Neural cell (in vitro differentiated cells): ENCODE measurements at regions not wholly inside any gene's neighbourhood (a gene's known extent, or its start where the extent isn't known, plus 50 kb on each side); places are given as distances from the start of the nearest gene placed in this dataset.

Experiments
- H2AFZ ChIP-seq: fragments of 200-600, 300-800 bp; sonication (generic), shearing (Covaris generic); 2 replicates; pipeline ENCODE4 v1.6.0; 2014; ENCODE audit warnings: low read depth, mild to moderate bottlenecking, antibody characterized with exemption, low read length, moderate library complexity
- H3F3A ChIP-seq: fragments of 200-600 bp; shearing (Covaris generic); 2 replicates; pipeline ENCODE4 v1.6.1; 2016; ENCODE audit warnings: mild to moderate bottlenecking, moderate library complexity, mixed read lengths, antibody characterized with exemption, low read length; ENCODE audit not compliant: insufficient read depth, poor library complexity, severe bottlenecking
- H3K27ac ChIP-seq: fragments of 200-600, 300-800 bp; sonication (generic), shearing (Covaris generic); 2 replicates; pipeline ENCODE4 v1.5.1; 2014; ENCODE audit warnings: mild to moderate bottlenecking, low read length, moderate library complexity
- H3K27me3 ChIP-seq: fragments of 300-800, 200-600 bp; sonication (generic), shearing (Covaris generic); 2 replicates; pipeline ENCODE4 v1.6.0; 2014; ENCODE audit warnings: mild to moderate bottlenecking, low read depth, low read length, moderate library complexity; ENCODE audit not compliant: insufficient read depth
- H3K36me3 ChIP-seq: fragments of 300-800, 200-600 bp; sonication (generic), shearing (Covaris generic); 2 replicates; pipeline ENCODE4 v1.5.1; 2014; ENCODE audit warnings: mild to moderate bottlenecking, antibody characterized with exemption, low read length, moderate library complexity; ENCODE audit not compliant: insufficient read depth
- H3K4me2 ChIP-seq: fragments of 300-800, 200-600 bp; sonication (generic), shearing (Covaris generic); 2 replicates; pipeline ENCODE4 v1.6.0; 2014; ENCODE audit warnings: mild to moderate bottlenecking, low read length
- H3K4me3 ChIP-seq: fragments of 300-800, 200-600 bp; sonication (generic), shearing (Covaris generic); 2 replicates; pipeline ENCODE4 v1.5.1; 2014; ENCODE audit warnings: mild to moderate bottlenecking, low read length, moderate library complexity
- H3K79me2 ChIP-seq: fragments of 200-600 bp; shearing (Covaris generic); replicated peaks from 2 replicates; pipeline ENCODE4 v1.6.0; 2014; ENCODE audit warnings: mild to moderate bottlenecking, low read length, moderate library complexity; ENCODE audit not compliant: insufficient read depth
- H3K9ac ChIP-seq: fragments of 300-800, 200-600 bp; sonication (generic), shearing (Covaris generic); 2 replicates; pipeline ENCODE4 v1.6.1; 2016; ENCODE audit warnings: mild to moderate bottlenecking, low read length, mixed read lengths
- H3K9me2 ChIP-seq: fragments of 200-600 bp; shearing (Covaris generic); 2 replicates; pipeline ENCODE4 v1.6.1; 2016; ENCODE audit warnings: mild to moderate bottlenecking, low read length, mixed read lengths; ENCODE audit not compliant: insufficient read depth
- H3K9me3 ChIP-seq: fragments of 200-600, 300-800 bp; sonication (generic), shearing (Covaris generic); 2 replicates; pipeline ENCODE4 v1.6.1; 2016; ENCODE audit warnings: mild to moderate bottlenecking, mixed run types, low read length, moderate library complexity, mixed read lengths
- H4K20me1 ChIP-seq: fragments of 200-600 bp; shearing (Covaris generic); 2 replicates; pipeline ENCODE4 v1.6.1; 2016; ENCODE audit warnings: mild to moderate bottlenecking, mixed run types; ENCODE audit not compliant: insufficient read depth
- CTCF ChIP-seq: fragments of 450-650 bp; IDR thresholded peaks from 2 replicates; pipeline ENCODE4 v1.5.1; 2014; ENCODE audit warnings: antibody characterized with exemption, mild to moderate bottlenecking, moderate library complexity; ENCODE audit not compliant: poor library complexity, severe bottlenecking
- EP300 ChIP-seq: fragments of 450-650 bp; conservative IDR thresholded peaks from 2 replicates; pipeline ENCODE4 v1.6.1; 2014; ENCODE audit warnings: antibody characterized with exemption, mild to moderate bottlenecking, moderate library complexity; ENCODE audit not compliant: poor library complexity, severe bottlenecking
- EZH2 ChIP-seq: fragments of 200-600, 300-800 bp; shearing (Covaris generic), sonication (generic); IDR thresholded peaks from 2 replicates; pipeline ENCODE4 v1.6.1; 2014; ENCODE audit warnings: antibody characterized with exemption, low read length, borderline replicate concordance, mild to moderate bottlenecking; ENCODE audit not compliant: insufficient read depth, poor library complexity, severe bottlenecking
- MXI1 ChIP-seq: fragments of 450-650 bp; conservative IDR thresholded peaks from 2 replicates; pipeline ENCODE4 v1.6.1; 2014; ENCODE audit warnings: antibody characterized with exemption, mild to moderate bottlenecking; ENCODE audit not compliant: poor library complexity, severe bottlenecking
- POLR2AphosphoS5 ChIP-seq: IDR thresholded peaks from 2 replicates; pipeline ENCODE4 v1.6.1; 2012
- RAD21 ChIP-seq: fragments of 450-650 bp; conservative IDR thresholded peaks from 2 replicates; pipeline ENCODE4 v1.6.1; 2014; ENCODE audit warnings: antibody characterized with exemption, mild to moderate bottlenecking, moderate library complexity
- REST ChIP-seq: IDR thresholded peaks from 2 replicates; pipeline ENCODE4 v1.6.1; 2012; ENCODE audit warnings: borderline replicate concordance
- SMC3 ChIP-seq: fragments of 450-650 bp; conservative IDR thresholded peaks from 2 replicates; pipeline ENCODE4 v1.6.1; 2014; ENCODE audit warnings: antibody characterized with exemption, mild to moderate bottlenecking, moderate library complexity; ENCODE audit not compliant: poor library complexity
- TAF1 ChIP-seq: IDR thresholded peaks from 2 replicates; pipeline ENCODE4 v1.6.1; 2012; ENCODE audit warnings: low read depth

- Histone ChIP-seq H2AFZ (no peak overlapping the region), H3K79me2 (no peaks in the 10 kb centered on the region), H3K9me3 (no peaks in the 10 kb centered on the region), H3K27me3 (no peaks in the 10 kb centered on the region), H4K20me1 (no peaks in the 10 kb centered on the region), H3K4me3 (no peak overlapping the region), H3K27ac (no peak overlapping the region), H3F3A (no peaks in the 10 kb centered on the region), H3K36me3 (no peaks in the 10 kb centered on the region), H3K9ac (no peak overlapping the region), H3K9me2 (no peaks in the 10 kb centered on the region), H3K4me2 (no peak overlapping the region)
- TF ChIP-seq EZH2 (no peak), SMC3 (no peak), EP300 (no peak), TAF1 (no peak), POLR2AphosphoS5 (no peak), REST (no peak)
These were observed 76.6 kb upstream of the PRDX6 start for GRCh38 chr1:173400387-173400995.

GRCh38 chr1:173403996-173404395, 73.1 kb upstream of the PRDX6 start:
- Histone ChIP-seq H3K79me2 (no peaks in the 10 kb centered on the region), H3K4me2 (no peak overlapping the region), H3F3A (no peaks in the 10 kb centered on the region), H3K9me2 (no peaks in the 10 kb centered on the region), H3K27ac (no peak overlapping the region), H3K9me3 (no peaks in the 10 kb centered on the region), H3K4me3 (no peak overlapping the region), H4K20me1 (no peaks in the 10 kb centered on the region), H3K27me3 (no peaks in the 10 kb centered on the region), H3K9ac (no peak overlapping the region), H2AFZ (no peak overlapping the region), H3K36me3 (no peaks in the 10 kb centered on the region)
- TF ChIP-seq REST (no peak), POLR2AphosphoS5 (no peak), MXI1 (no peak), CTCF (no peak), SMC3 (no peak), EZH2 (no peak), TAF1 (no peak), RAD21 (no peak), EP300 (no peak)
